GM19099 (cell line): ENCODE measurements at regions not wholly inside any gene's neighbourhood (a gene's known extent, or its start where the extent isn't known, plus 50 kb on each side); places are given as distances from the start of the nearest gene placed in this dataset.

Experiments used
- POLR2A ChIP-seq: IDR thresholded peaks from 3 replicates; pipeline ENCODE4 v1.6.1; 2011; ENCODE audit warnings: low read depth; ENCODE audit not compliant: insufficient read length; ENCODE audit errors: extremely low read depth

DNA sequence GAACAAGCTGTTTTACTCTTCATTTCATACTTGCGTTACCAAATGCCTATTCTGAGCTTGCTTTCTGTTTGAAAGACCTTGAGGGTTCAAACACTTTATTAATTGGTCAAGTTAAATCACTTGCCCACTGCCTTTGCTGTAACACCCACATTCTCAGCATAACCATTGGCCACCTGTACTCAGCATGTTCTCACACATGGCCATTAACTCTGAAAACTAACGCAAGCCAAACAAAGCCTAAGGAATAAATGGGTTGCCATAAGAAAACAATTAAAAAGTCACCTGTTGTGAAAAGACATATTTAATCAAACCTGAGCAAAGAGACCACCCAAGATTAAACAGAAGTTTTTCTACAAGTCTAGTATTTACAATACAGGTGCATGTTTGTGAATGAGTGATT, 517.2 kb upstream of the SPRY2 start:
- TF ChIP-seq POLR2A: no peak

DNA sequence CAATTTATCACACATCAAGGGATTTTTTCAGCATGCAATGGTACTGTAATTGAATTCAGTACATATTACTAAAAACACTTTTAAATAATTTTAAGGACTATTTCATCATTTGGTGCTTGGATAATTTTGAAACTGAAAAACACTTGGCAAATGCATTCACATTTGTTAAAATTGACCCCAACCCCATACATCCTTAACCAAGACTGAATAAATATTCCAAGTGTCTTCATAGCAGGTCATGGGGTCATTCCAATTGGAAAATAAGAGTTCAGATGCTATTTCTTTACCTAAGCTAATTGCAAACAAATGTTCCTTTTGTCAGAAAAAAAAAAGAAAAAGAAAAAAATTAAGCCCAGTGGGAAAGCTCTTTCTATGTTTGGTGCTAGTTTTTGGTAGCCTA, 516.4 kb upstream of the SPRY2 start:
- no peak for TF ChIP-seq POLR2A

DNA sequence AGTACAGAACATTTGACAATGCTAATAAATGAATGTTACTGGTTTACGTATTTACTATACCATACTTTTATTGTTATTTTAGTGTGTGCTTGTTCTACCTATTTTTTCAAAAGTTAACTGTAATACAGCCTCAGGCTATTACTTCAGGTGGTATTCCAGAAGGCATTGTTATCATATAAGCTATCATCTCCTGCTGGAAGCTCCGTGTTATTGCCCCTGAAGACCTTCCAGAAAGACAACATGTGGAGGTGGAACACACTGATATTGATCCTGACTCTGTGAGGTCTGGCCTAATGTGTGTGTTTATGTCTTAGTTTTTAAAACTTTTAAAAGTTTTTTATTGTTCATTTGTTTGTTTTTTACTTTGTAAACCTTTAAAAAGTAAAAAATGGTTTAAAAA, 509.8 kb upstream of the SPRY2 start:
- no peak for TF ChIP-seq POLR2A

DNA sequence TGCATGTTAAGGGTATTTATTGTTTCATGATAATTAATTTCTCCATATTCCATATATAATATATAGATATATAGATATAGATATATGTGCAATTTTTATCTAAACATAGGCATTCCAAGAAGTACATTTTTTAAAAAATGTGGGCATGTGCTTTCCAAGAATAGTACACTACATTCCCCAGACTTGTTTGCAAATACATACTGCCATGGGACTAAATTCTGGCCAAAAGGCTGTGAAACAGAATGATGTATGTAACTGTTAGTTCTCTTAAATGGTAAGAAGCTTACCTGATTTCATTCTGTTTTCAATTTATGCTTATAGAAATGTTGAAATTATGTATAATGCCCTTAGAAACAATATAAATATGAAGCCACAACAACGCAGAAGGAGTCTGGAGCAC, 503.2 kb upstream of the SPRY2 start:
- no peak for TF ChIP-seq POLR2A

GRCh38 chr13:80841414-80841813, 500.5 kb upstream of the SPRY2 start:
- no peak for TF ChIP-seq POLR2A

GRCh38 chr13:80840316-80840976, 499.5 kb upstream of the SPRY2 start:
- TF ChIP-seq POLR2A: no peak

DNA sequence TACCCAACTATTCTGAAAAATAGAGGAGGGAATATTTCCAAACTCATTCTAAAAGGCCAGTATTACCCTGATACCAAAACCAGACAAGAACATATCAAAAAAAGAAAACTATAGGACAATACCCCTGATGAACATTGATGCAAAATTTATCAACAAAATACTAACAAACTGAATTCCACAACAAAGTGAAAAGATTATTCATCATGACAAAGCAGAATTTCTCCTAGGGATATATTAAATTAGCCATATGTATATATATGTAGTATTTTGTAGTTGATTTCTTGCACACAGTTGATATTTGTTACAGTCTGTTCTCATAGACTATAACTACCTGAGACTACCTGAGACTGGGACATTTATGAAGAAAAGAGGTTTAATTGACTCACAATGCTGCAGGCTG, 495.0 kb upstream of the SPRY2 start:
- no peak for TF ChIP-seq POLR2A

GRCh38 chr13:80830431-80830830, 489.5 kb upstream of the SPRY2 start:
- TF ChIP-seq POLR2A: no peak

DNA sequence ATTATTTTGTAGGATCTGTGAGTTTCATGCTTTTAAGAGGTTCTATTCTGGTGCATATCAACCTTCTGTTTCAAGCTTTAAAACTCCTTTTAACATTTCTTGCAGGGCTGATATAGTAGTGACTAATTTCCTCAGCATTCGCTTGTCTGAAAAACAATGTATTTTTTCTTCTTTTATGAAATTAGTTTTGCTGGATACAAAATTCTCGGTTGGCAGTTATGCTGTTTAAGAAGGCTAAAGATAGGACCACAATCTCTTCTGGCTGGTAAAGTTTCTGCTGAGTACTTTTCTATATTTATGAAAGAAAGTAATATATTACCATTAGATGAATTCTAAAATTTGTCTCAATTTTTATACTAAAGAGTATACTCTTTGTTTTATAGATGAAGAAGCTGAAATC, 487.8 kb upstream of the SPRY2 start:
- no peak for TF ChIP-seq POLR2A

DNA sequence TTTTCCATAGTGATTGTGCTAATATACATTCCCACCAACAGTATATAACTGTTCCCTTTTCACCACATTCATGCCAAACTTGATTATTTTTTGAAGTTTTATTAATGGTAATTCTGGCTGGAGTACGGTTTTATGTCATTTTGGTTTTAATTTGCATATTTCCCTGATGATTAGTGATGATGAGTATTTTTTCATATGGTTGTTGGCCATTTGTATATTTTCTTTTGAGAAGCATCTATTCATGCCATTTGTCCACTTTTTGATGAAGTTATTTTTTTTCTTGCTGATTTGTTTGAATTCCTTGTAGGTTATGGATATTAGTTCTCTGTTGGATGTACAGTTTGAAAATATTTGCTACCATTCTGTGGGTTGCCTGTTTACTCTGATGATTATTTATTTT, 484.4 kb upstream of the SPRY2 start:
- TF ChIP-seq POLR2A: no peak

GRCh38 chr13:80824229-80824628, 483.3 kb upstream of the SPRY2 start:
- no peak for TF ChIP-seq POLR2A

DNA sequence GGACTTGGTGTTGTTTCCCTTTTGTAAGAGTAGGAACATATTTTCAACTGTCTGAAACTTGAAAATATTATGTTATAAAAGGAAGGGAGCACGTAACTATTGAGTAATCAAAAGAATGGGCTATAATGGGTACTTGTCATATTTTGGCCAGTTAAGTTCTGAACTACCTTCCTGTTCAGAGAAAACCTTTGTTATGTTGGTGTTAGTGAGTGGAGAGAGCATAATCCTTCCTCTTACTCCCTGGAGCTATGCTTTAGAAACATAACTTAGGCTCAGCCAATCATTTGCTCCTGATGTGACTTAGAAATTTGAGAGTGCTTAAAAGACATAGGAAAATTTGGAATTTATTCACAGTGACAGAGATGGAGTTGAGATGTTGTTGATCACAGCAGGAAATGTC, 482.5 kb upstream of the SPRY2 start:
- no peak for TF ChIP-seq POLR2A

DNA sequence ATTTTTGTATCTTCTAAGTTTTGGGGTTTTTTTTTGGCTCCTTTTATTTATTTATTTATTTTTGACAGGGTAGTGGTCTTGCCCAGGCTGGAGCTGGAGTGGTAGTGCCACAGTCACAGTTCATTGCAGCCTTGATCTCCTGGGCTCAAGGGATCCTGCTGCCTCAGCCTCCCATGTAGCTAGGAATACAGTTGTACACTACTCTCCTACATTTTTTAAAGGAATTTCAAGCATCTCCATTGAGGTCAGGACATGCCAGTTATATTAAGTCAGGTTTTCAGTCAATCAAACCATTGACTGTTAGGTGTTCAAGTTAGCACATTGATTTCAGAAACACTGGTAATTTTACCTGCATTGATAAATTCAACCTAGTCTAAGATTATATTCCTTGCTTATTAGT, 480.5 kb upstream of the SPRY2 start:
- no peak for TF ChIP-seq POLR2A

DNA sequence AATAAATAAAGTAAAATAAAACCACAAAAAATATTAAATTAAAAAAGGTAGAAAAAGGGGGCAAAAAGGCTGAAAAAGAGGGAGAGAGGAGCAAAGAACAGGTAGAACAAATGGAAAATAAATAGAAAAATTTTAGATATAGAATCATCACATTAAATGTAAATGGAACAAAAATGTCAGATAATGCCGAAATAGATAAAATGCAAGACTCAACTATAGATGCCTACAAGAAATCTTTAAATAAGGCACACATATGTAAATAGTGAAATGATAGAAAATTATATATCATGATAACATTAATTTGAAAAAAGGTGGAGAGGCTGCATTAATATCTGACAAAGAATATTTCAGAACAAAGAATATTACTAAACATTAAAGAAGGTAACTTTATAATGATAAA, 477.1 kb upstream of the SPRY2 start:
- TF ChIP-seq POLR2A: no peak

DNA sequence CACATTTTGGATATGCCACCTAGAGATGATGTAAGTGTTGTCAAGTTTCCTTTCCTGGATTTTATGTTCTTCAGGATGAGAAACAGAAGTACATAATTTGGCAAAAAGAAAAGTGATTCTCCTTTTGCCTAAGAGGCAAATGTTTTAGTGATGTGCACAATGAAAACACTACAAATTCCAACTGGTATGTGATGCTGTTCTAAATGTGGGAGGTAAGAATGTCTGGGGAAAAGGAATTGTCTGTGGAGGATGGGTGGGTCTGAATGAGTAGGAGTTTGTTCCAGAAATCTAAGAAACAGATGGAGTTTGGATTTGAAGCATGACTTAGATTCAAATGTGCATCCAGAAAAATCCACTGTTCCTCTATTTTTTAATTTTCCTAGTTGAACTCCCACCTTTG, 473.6 kb upstream of the SPRY2 start:
- TF ChIP-seq POLR2A: no peak

GRCh38 chr13:80802946-80803345, 462.0 kb upstream of the SPRY2 start:
- no peak for TF ChIP-seq POLR2A

GRCh38 chr13:80798576-80799133, 457.7 kb upstream of the SPRY2 start:
- no peak for TF ChIP-seq POLR2A
